ENCODE measurements at regions not wholly inside any gene's neighbourhood (a gene's known extent, or its start where the extent isn't known, plus 50 kb on each side); places are given as distances from the start of the nearest gene placed in this dataset.
"Not testable (repeated sequence)": the region's sequence is repeated elsewhere in the genome, so short reads cannot be mapped to it uniquely, and the experiment has no call there.

- Histone ChIP-seq H4K5ac (ENCODE audit: insufficient read length, low read depth, low read length) (no peak overlapping the region), H3T11ph (ENCODE audit: low read length) (no peak overlapping the region), H3K9me3 (ENCODE audit: control insufficient read depth, low read depth, low read length) (no peaks in the 10 kb centered on the region), H4K20me1 (ENCODE audit: control insufficient read depth, insufficient read depth, insufficient read length) (no peaks in the 10 kb centered on the region), H4K8ac (replicated peaks; ENCODE audit: insufficient read length, low read depth, low read length) (no peak overlapping the region), H2BK12ac (ENCODE audit: insufficient read length, low read depth, low read length) (no peak overlapping the region), H3K79me2 (ENCODE audit: insufficient read depth, low read length) (no peaks in the 10 kb centered on the region), H3K27me3 (ENCODE audit: insufficient read depth, low read length) (no peaks in the 10 kb centered on the region), H2BK15ac (ENCODE audit: low read depth, low read length) (no peak overlapping the region), H2AFZ (ENCODE audit: low read length) (no peak overlapping the region), H2AK5ac (ENCODE audit: insufficient read length, low read length) (no peak overlapping the region), H3K18ac (ENCODE audit: insufficient read length, low read depth, low read length) (no peak overlapping the region), H4K91ac (ENCODE audit: insufficient read length, low read depth, low read length) (no peak overlapping the region), H3K4me2 (ENCODE audit: insufficient read depth, insufficient read length, low read length) (no peak overlapping the region), H2BK120ac (ENCODE audit: low read depth, low read length, poor library complexity, severe bottlenecking) (no peak overlapping the region), H3K14ac (ENCODE audit: insufficient read depth, low read length) (no peak overlapping the region), H3K23ac (ENCODE audit: insufficient read length, low read depth, low read length) (no peak overlapping the region), H3K4ac (ENCODE audit: low read depth, low read length) (no peak overlapping the region), H3K27ac (ENCODE audit: insufficient read length, low read depth, low read length) (no peak overlapping the region), H3K79me1 (ENCODE audit: insufficient read depth, low read depth, low read length, poor library complexity, severe bottlenecking) (no peaks in the 10 kb centered on the region), H2BK20ac (ENCODE audit: low read depth, low read length, poor library complexity, severe bottlenecking) (no peak overlapping the region), H3K9ac (ENCODE audit: extremely low read depth, insufficient read length, low read length) (no peak overlapping the region), H3K56ac (ENCODE audit: insufficient read length, low read depth, low read length) (no peak overlapping the region), H3K23me2 (ENCODE audit: insufficient read length, low read depth, low read length, poor library complexity, severe bottlenecking) (no peaks in the 10 kb centered on the region), H2BK5ac (ENCODE audit: insufficient read length, low read length) (no peak overlapping the region), H3K4me1 (ENCODE audit: insufficient read depth, low read length) (no peaks in the 10 kb centered on the region)
- TF ChIP-seq CTCF (conservative IDR thresholded peaks at IDR 0.05): no peak
- H3K4me1 Mint-ChIP-seq: no peaks in the 10 kb centered on the region
- WGBS (ENCODE audit: extremely low coverage, insufficient read length, low lambda C conversion rate): no CpG with 5 or more reads among the region's 1 CpG
- no peak for DNase-seq
- no peaks in the 10 kb centered on the region for H3K36me3 Mint-ChIP-seq (ENCODE audit: insufficient read depth in 1 of 3, low read depth in 3 of 3)
- no peak overlapping the region for H3K4me3 Mint-ChIP-seq
- no peak overlapping the region for H3K27ac Mint-ChIP-seq
- H3K9me3 Mint-ChIP-seq: no peaks in the 10 kb centered on the region
- no peaks in the 10 kb centered on the region for H3K27me3 Mint-ChIP-seq (ENCODE audit: low read depth)
Observed at GRCh38 chr5:106047341-106047740, 1623.4 kb downstream of the EFNA5 start.

- H2AFZ ChIP-seq (ENCODE audit: low read length); H3K4me2 ChIP-seq (ENCODE audit: insufficient read depth, insufficient read length, low read length); H2BK120ac ChIP-seq (ENCODE audit: low read depth, low read length, poor library complexity, severe bottlenecking); DNase-seq; H3K4me1 ChIP-seq (ENCODE audit: insufficient read depth, low read length); H3K4ac ChIP-seq (ENCODE audit: low read depth, low read length); H4K5ac ChIP-seq (ENCODE audit: insufficient read length, low read depth, low read length); H3K79me2 ChIP-seq (ENCODE audit: insufficient read depth, low read length); H3K23ac ChIP-seq (ENCODE audit: insufficient read length, low read depth, low read length); H4K8ac ChIP-seq (replicated peaks; ENCODE audit: insufficient read length, low read depth, low read length); H3K27ac ChIP-seq (ENCODE audit: insufficient read length, low read depth, low read length); H3K4me1 Mint-ChIP-seq; H2BK12ac ChIP-seq (ENCODE audit: insufficient read length, low read depth, low read length); H3K27ac Mint-ChIP-seq; H2BK15ac ChIP-seq (ENCODE audit: low read depth, low read length); H2BK20ac ChIP-seq (ENCODE audit: low read depth, low read length, poor library complexity, severe bottlenecking); H3K4me3 Mint-ChIP-seq; H3K14ac ChIP-seq (ENCODE audit: insufficient read depth, low read length); H3T11ph ChIP-seq (ENCODE audit: low read length); H4K20me1 ChIP-seq (ENCODE audit: control insufficient read depth, insufficient read depth, insufficient read length); H2BK5ac ChIP-seq (ENCODE audit: insufficient read length, low read length); H3K27me3 Mint-ChIP-seq (ENCODE audit: low read depth); H3K9ac ChIP-seq (ENCODE audit: extremely low read depth, insufficient read length, low read length); H3K56ac ChIP-seq (ENCODE audit: insufficient read length, low read depth, low read length); H3K23me2 ChIP-seq (ENCODE audit: insufficient read length, low read depth, low read length, poor library complexity, severe bottlenecking); H3K18ac ChIP-seq (ENCODE audit: insufficient read length, low read depth, low read length); H4K91ac ChIP-seq (ENCODE audit: insufficient read length, low read depth, low read length); H2AK5ac ChIP-seq (ENCODE audit: insufficient read length, low read length); H3K79me1 ChIP-seq (ENCODE audit: insufficient read depth, low read depth, low read length, poor library complexity, severe bottlenecking); H3K27me3 ChIP-seq (ENCODE audit: insufficient read depth, low read length); H3K9me3 ChIP-seq (ENCODE audit: control insufficient read depth, low read depth, low read length): not testable (repeated sequence)
- peaks cover 15 to 22% of the 10 kb centered on the region in 2 experiments for H3K9me3 Mint-ChIP-seq
- no CpG with 5 or more reads among the region's 2 CpGs for WGBS (ENCODE audit: extremely low coverage, insufficient read length, low lambda C conversion rate)
- peaks cover 9 to 34% (median 17%) of the 10 kb centered on the region in 3 experiments for H3K36me3 Mint-ChIP-seq (ENCODE audit: insufficient read depth in 1 of 3, low read depth in 3 of 3)
Observed at GRCh38 chr5:106032069-106032468, 1638.7 kb downstream of the EFNA5 start.
